GM12875 (cell line): ENCODE measurements at regions not wholly inside any gene's neighbourhood (a gene's known extent, or its start where the extent isn't known, plus 50 kb on each side); places are given as distances from the start of the nearest gene placed in this dataset.

Experiments
- H3K4me3 ChIP-seq: one replicate; pipeline ENCODE4 v1.5.1; 2011; ENCODE audit warnings: low read depth, low read length, control low read depth
- TF ChIP-seq, protein P1 (sequence below): IDR thresholded peaks from 2 replicates; pipeline ENCODE4 v1.5.1; 2011; ENCODE audit warnings: low read depth, mild to moderate bottlenecking, control low read depth, inconsistent platforms, low read length, moderate library complexity, borderline replicate concordance; ENCODE audit not compliant: insufficient read depth

DNA sequence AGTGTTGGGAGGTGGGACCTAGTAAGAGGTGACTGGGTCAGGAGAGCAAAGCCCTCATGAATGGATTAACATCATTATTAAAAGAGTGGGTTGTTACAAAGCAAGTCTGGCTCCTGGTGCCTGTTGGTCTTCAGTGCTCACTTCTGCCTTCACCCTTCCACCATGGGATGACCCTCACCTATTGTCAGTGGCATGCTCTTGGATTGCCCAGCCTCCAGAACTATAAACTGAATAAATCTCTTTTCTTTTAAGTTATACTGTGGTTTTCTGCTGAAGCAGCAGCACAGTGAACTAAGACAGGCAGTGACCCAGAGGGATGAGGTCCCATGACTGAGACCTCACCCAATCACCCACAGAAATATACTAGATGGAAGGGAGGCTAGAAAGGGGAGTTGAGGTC lies 57.5 kb upstream of the ATL2 start:
- H3K4me3 ChIP-seq: no peak overlapping the region
- TF ChIP-seq, protein P1, sequence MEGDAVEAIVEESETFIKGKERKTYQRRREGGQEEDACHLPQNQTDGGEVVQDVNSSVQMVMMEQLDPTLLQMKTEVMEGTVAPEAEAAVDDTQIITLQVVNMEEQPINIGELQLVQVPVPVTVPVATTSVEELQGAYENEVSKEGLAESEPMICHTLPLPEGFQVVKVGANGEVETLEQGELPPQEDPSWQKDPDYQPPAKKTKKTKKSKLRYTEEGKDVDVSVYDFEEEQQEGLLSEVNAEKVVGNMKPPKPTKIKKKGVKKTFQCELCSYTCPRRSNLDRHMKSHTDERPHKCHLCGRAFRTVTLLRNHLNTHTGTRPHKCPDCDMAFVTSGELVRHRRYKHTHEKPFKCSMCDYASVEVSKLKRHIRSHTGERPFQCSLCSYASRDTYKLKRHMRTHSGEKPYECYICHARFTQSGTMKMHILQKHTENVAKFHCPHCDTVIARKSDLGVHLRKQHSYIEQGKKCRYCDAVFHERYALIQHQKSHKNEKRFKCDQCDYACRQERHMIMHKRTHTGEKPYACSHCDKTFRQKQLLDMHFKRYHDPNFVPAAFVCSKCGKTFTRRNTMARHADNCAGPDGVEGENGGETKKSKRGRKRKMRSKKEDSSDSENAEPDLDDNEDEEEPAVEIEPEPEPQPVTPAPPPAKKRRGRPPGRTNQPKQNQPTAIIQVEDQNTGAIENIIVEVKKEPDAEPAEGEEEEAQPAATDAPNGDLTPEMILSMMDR: no peak

DNA sequence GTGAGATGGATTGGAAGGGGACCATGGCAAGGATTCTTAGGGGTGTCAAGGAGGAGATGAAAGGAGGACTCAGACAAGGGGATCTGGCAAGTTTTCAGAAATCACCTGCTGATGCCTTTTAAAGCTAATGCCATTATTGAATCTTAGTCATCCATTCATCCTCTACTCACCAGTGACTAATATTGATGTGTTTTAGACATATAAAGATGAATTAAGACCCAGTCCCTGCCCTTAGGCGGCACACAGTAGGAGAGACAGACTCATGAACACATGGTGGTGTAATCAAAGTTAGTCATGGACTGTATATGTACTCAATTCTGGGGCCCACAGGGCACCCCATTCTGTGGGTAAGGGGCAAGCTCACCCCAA lies 56.5 kb upstream of the ATL2 start:
- H3K4me3 ChIP-seq: no peak overlapping the region
- TF ChIP-seq, protein P1: no peak

- TF ChIP-seq, protein P1: no peak
- no peak overlapping the region for H3K4me3 ChIP-seq
These were observed 55.9 kb upstream of the ATL2 start for GRCh38 chr2:38432820-38433606.

- H3K4me3 ChIP-seq: no peak overlapping the region
These were observed 53.6 kb upstream of the ATL2 start for GRCh38 chr2:38430597-38431207.

GRCh38 chr2:38430196-38430595 lies 53.1 kb upstream of the ATL2 start:
- no peak overlapping the region for H3K4me3 ChIP-seq
- TF ChIP-seq, protein P1: no peak

More at GRCh38 chr2:38430597-38431207, 53.6 kb upstream of the ATL2 start:
- TF ChIP-seq, protein P1: no peak

- H3K4me3 ChIP-seq: no peak overlapping the region
- TF ChIP-seq, protein P1: no peak
These were observed 50.9 kb upstream of the ATL2 start for GRCh38 chr2:38427936-38428335.

DNA sequence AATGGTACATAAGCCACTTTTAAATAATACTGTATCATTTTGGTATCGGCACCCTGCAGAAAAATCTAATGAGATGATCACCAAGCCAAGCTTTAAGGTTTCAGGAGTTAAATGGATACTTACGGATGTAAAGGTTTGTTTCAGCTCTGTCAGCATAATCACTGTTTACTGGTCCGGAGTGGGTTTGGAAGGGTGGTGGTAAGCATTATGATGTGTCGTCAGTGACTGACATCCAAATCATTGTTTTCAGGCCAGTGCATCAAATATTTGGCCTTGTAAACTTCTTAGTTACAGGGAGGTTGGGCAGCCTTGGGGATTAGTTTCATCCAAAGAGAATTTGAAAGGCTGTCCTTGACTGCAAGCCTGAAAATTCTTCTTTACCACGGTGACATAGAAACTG lies 50.0 kb upstream of the ATL2 start:
- TF ChIP-seq, protein P1: no peak
- H3K4me3 ChIP-seq: no peak overlapping the region
